Bronchial epithelial cell (primary cell): ENCODE measurements at regions not wholly inside any gene's neighbourhood (a gene's known extent, or its start where the extent isn't known, plus 50 kb on each side); places are given as distances from the start of the nearest gene placed in this dataset.

Experiments used
- DNase-seq: peaks from one replicate; pipeline ENCODE4 v3.0.0-alpha.2; 2010; ENCODE audit warnings: low read depth
- FAIRE-seq: peaks from 2 replicates; lab custom pipeline; 2011; peaks lifted over from hg19 to GRCh38; lab: Jason Lieb, UNC
- H3K27me3 ChIP-seq: 2 replicates; pipeline ENCODE4 v1.5.1; 2011; ENCODE audit warnings: low read length; ENCODE audit not compliant: control insufficient read depth, insufficient read depth
- H3K36me3 ChIP-seq: 2 replicates; pipeline ENCODE4 v1.5.1; 2011; ENCODE audit warnings: low read length; ENCODE audit not compliant: control insufficient read depth, insufficient read depth
- H3K4me3 ChIP-seq: 2 replicates; pipeline ENCODE4 v1.5.1; 2011; ENCODE audit warnings: mild to moderate bottlenecking, low read depth, low read length, control low read depth
- CTCF ChIP-seq: IDR thresholded peaks from 2 replicates; pipeline ENCODE4 v1.5.1; 2011; ENCODE audit warnings: mild to moderate bottlenecking, moderate library complexity, low read length, control low read depth, inconsistent platforms; ENCODE audit not compliant: insufficient read depth, severe bottlenecking

GRCh38 chr14:58954052-58954451 lies 234.4 kb upstream of the DAAM1 start:
- TF ChIP-seq CTCF, result no peak
- no peak overlapping the region for H3K4me3 ChIP-seq
- H3K36me3 ChIP-seq, result no peaks in the 10 kb centered on the region
- DNase-seq (no peak), FAIRE-seq (peak; percentile 80)
- H3K27me3 ChIP-seq, result no peaks in the 10 kb centered on the region

GRCh38 chr14:58954901-58955861 lies 233.3 kb upstream of the DAAM1 start:
- H3K36me3 ChIP-seq, result no peaks in the 10 kb centered on the region
- no peak overlapping the region for H3K4me3 ChIP-seq
- no peak for DNase-seq
- no peaks in the 10 kb centered on the region for H3K27me3 ChIP-seq
- no peak for TF ChIP-seq CTCF
- no peak for FAIRE-seq

GRCh38 chr14:58961045-58961731 lies 227.3 kb upstream of the DAAM1 start:
- no peaks in the 10 kb centered on the region for H3K36me3 ChIP-seq
- no peak for TF ChIP-seq CTCF
- no peaks in the 10 kb centered on the region for H3K27me3 ChIP-seq
- FAIRE-seq, result no peak
- H3K4me3 ChIP-seq, result no peak overlapping the region
- DNase-seq, result no peak

GRCh38 chr14:58963873-58964597 lies 224.4 kb upstream of the DAAM1 start:
- FAIRE-seq (no peak), DNase-seq (no peak)
- Histone ChIP-seq H3K36me3 (no peaks in the 10 kb centered on the region), H3K4me3 (no peak overlapping the region), H3K27me3 (no peaks in the 10 kb centered on the region)
- no peak for TF ChIP-seq CTCF

GRCh38 chr14:58964598-58964928 lies 223.9 kb upstream of the DAAM1 start:
- TF ChIP-seq CTCF, result no peak
- no peak for FAIRE-seq
- Histone ChIP-seq H3K4me3 (no peak overlapping the region), H3K27me3 (no peaks in the 10 kb centered on the region), H3K36me3 (no peaks in the 10 kb centered on the region)
- no peak for DNase-seq
